A673 (cell line): ENCODE measurements at regions not wholly inside any gene's neighbourhood (a gene's known extent, or its start where the extent isn't known, plus 50 kb on each side); places are given as distances from the start of the nearest gene placed in this dataset.

Experiments used
- BruUV-seq: library from RNA; stranded (reverse); fragments of 400-500 nt; replicated peaks from 2 replicates; lab custom pipeline; 2021; lab: Mats Ljungman, UMichigan
- CTCF ChIA-PET: fragments of 300-600 bp; sonication (Branson Sonifier 250); formaldehyde crosslinking; loops from one replicate; lab custom pipeline; 2022; ENCODE audit warnings: antibody characterized with exemption; lab: Charles Lee
- POLR2A ChIA-PET: fragments of 300-600 bp; sonication (Branson Sonifier 250); formaldehyde crosslinking; loops from one replicate; lab custom pipeline; 2022; ENCODE audit warnings: antibody characterized with exemption; ENCODE audit not compliant: low non-redundant PET; lab: Charles Lee
- DNase-seq: peaks from one replicate; pipeline ENCODE4 v3.0.0-alpha.2; 2015; ENCODE audit warnings: low spot score
- H3K27ac ChIP-seq: fragments of 200-600 bp; sonication (generic); 2 replicates; pipeline ENCODE4 v1.5.1; 2016; ENCODE audit warnings: mixed run types, low read depth, mild to moderate bottlenecking, mixed read lengths, antibody characterized with exemption, low read length; ENCODE audit not compliant: poor library complexity, severe bottlenecking
- H3K27me3 ChIP-seq: fragments of 200-600 bp; sonication (generic); replicated peaks from 2 replicates; pipeline ENCODE4 v1.6.1; 2017; ENCODE audit warnings: mixed run types, low read depth, mild to moderate bottlenecking, mixed read lengths, antibody characterized with exemption, low read length; ENCODE audit not compliant: insufficient read depth, poor library complexity
- H3K36me3 ChIP-seq: fragments of 200-600 bp; sonication (generic); 2 replicates; pipeline ENCODE4 v1.6.1; 2016; ENCODE audit warnings: mixed run types, mild to moderate bottlenecking, mixed read lengths, antibody characterized with exemption, low read length; ENCODE audit not compliant: insufficient read depth, poor library complexity, severe bottlenecking
- H3K4me1 ChIP-seq: fragments of 200-600 bp; sonication (generic); 2 replicates; pipeline ENCODE4 v1.6.1; 2017; ENCODE audit warnings: mixed run types, mild to moderate bottlenecking, mixed read lengths, antibody characterized with exemption, low read length; ENCODE audit not compliant: insufficient read depth, poor library complexity, severe bottlenecking
- H3K4me3 ChIP-seq: fragments of 200-600 bp; sonication (generic); 2 replicates; pipeline ENCODE4 v1.5.1; 2016; ENCODE audit warnings: low read depth, mixed run types, mild to moderate bottlenecking, mixed read lengths, low read length; ENCODE audit not compliant: poor library complexity, severe bottlenecking
- H3K9me3 ChIP-seq: fragments of 200-600 bp; sonication (generic); 2 replicates; pipeline ENCODE4 v1.6.1; 2016; ENCODE audit warnings: mixed run types, low read depth, mild to moderate bottlenecking, mixed read lengths, antibody characterized with exemption, low read length; ENCODE audit not compliant: poor library complexity, severe bottlenecking
- EZH2 ChIP-seq: fragments of 200-600 bp; sonication (generic); IDR thresholded peaks from 2 replicates; pipeline ENCODE4 v1.6.1; 2017; ENCODE audit warnings: borderline replicate concordance, low read depth, mild to moderate bottlenecking, mixed read lengths, antibody characterized with exemption, low read length; ENCODE audit not compliant: poor library complexity, severe bottlenecking
- intact Hi-C: fragments of 100-400 bp; cut with micrococcal nuclease; formaldehyde crosslinking; loops from one replicate; pipeline ENCODE4 v1.10.0; 2022; ENCODE audit not compliant: unreplicated experiment
- TF ChIP-seq, protein P1 (sequence below): fragments of 300-800, 200-600 bp; sonication (generic); conservative IDR thresholded peaks from 2 replicates; pipeline ENCODE4 v1.5.1; 2017; ENCODE audit warnings: low read depth, mild to moderate bottlenecking, antibody characterized with exemption, low read length, moderate library complexity, mixed read lengths

GRCh38 chr5:81817086-81817485, 66.2 kb upstream of the SSBP2 start:
- intact Hi-C loops = no loop called here
- Histone ChIP-seq H3K4me1 (no peaks in the 10 kb centered on the region), H3K36me3 (no peaks in the 10 kb centered on the region), H3K27ac (no peak overlapping the region), H3K27me3 (no peaks in the 10 kb centered on the region), H3K9me3 (no peaks in the 10 kb centered on the region), H3K4me3 (no peak overlapping the region)
- DNase-seq = no peak
- POLR2A ChIA-PET = no interaction called here
- TF ChIP-seq, protein P1, sequence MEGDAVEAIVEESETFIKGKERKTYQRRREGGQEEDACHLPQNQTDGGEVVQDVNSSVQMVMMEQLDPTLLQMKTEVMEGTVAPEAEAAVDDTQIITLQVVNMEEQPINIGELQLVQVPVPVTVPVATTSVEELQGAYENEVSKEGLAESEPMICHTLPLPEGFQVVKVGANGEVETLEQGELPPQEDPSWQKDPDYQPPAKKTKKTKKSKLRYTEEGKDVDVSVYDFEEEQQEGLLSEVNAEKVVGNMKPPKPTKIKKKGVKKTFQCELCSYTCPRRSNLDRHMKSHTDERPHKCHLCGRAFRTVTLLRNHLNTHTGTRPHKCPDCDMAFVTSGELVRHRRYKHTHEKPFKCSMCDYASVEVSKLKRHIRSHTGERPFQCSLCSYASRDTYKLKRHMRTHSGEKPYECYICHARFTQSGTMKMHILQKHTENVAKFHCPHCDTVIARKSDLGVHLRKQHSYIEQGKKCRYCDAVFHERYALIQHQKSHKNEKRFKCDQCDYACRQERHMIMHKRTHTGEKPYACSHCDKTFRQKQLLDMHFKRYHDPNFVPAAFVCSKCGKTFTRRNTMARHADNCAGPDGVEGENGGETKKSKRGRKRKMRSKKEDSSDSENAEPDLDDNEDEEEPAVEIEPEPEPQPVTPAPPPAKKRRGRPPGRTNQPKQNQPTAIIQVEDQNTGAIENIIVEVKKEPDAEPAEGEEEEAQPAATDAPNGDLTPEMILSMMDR = no peak
- no peak for TF ChIP-seq EZH2
- no TSS peak for BruUV-seq
- CTCF ChIA-PET = no interaction called here

- H3K27ac ChIP-seq = no peak overlapping the region
- CTCF ChIA-PET = no interaction called here
- DNase-seq = no peak
These were observed 64.4 kb upstream of the SSBP2 start for GRCh38 chr5:81815321-81815720.

DNA sequence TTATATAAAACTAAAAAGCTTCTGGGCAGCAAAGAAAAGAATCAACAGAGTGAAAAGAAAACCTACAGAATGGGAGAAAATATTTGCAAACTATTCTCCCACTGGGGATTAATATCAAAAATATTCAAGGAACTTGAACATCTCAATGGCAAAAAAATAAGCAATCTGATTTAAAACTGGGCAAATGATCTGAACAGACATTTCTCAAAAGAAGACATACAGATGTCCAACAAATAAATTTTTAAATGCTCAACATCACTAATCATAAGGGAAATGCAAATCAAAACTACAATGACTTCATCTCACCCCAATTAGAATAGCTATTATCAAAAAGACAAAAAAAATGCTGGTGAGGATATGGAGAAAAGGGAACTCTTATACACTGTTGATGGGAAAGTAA, 57.2 kb upstream of the SSBP2 start:
- H3K27ac ChIP-seq = no peak overlapping the region
- DNase-seq = no peak
- intact Hi-C loops = no loop called here
- ChIA-PET POLR2A (no interaction called here), CTCF (no interaction called here)
- no peaks in the 10 kb centered on the region for H3K4me1 ChIP-seq
- peaks cover 9% of the 10 kb centered on the region for H3K9me3 ChIP-seq
- no TSS peak for BruUV-seq
- no peaks in the 10 kb centered on the region for H3K27me3 ChIP-seq
- H3K36me3 ChIP-seq = no peaks in the 10 kb centered on the region
- H3K4me3 ChIP-seq = no peak overlapping the region
- TF ChIP-seq EZH2 = no peak
- TF ChIP-seq, protein P1 = no peak

More at GRCh38 chr5:81815321-81815720, 64.4 kb upstream of the SSBP2 start:
- intact Hi-C loops = no loop called here
- BruUV-seq = no TSS peak
- Histone ChIP-seq H3K4me1 (no peaks in the 10 kb centered on the region), H3K36me3 (no peaks in the 10 kb centered on the region), H3K4me3 (no peak overlapping the region), H3K9me3 (no peaks in the 10 kb centered on the region), H3K27me3 (no peaks in the 10 kb centered on the region)
- POLR2A ChIA-PET = no interaction called here
- TF ChIP-seq, protein P1 = no peak
- no peak for TF ChIP-seq EZH2
